SK-N-SH treated with all-trans-retinoic acid at 6 μM for 48 hours (cell line): ENCODE measurements at regions not wholly inside any gene's neighbourhood (a gene's known extent, or its start where the extent isn't known, plus 50 kb on each side); places are given as distances from the start of the nearest gene placed in this dataset.

ENCODE experiments used
- ATAC-seq: fragments of 200-7000 bp; cut with Tn5 transposase; 3 replicates; pipeline ENCODE4 v1.9.1; 2020; ENCODE audit warnings: mild to moderate bottlenecking, moderate library complexity
- ARNTL ChIP-seq: fragments of 450-650 bp; formaldehyde crosslinking; IDR thresholded peaks from 2 replicates; pipeline ENCODE4 v1.5.0; 2020; ENCODE audit warnings: low read depth, mild to moderate bottlenecking, moderate library complexity, borderline replicate concordance
- BACH2 ChIP-seq: fragments of 250-450 bp; sonication (Bioruptor Pico); IDR thresholded peaks from 2 replicates; pipeline ENCODE4 v1.9.0; 2021; ENCODE audit warnings: mild to moderate bottlenecking, borderline replicate concordance
- CREB5 ChIP-seq: fragments of 250-450 bp; sonication (Bioruptor Pico); IDR thresholded peaks from 2 replicates; pipeline ENCODE4 v1.5.1; 2020; ENCODE audit warnings: low read depth, mild to moderate bottlenecking, moderate library complexity
- CSDC2 ChIP-seq: fragments of 250-450 bp; sonication (Bioruptor Pico); IDR thresholded peaks from 2 replicates; pipeline ENCODE4 v1.5.0; 2020; ENCODE audit warnings: mild to moderate bottlenecking, moderate library complexity
- CSRNP3 ChIP-seq: fragments of 250-450 bp; sonication (Bioruptor Pico); IDR thresholded peaks from 2 replicates; pipeline ENCODE4 v1.5.1; 2021; ENCODE audit warnings: mild to moderate bottlenecking, moderate library complexity
- GLIS3 ChIP-seq: fragments of 250-450 bp; sonication (Bioruptor Pico); IDR thresholded peaks from 2 replicates; pipeline ENCODE4 v1.5.0; 2020; ENCODE audit warnings: mild to moderate bottlenecking, moderate library complexity
- ISL1 ChIP-seq: fragments of 250-450 bp; sonication (Bioruptor Pico); IDR thresholded peaks from 2 replicates; pipeline ENCODE4 v2.1.2; 2022; ENCODE audit warnings: mild to moderate bottlenecking, moderate library complexity
- OSR1 ChIP-seq: fragments of 250-450 bp; sonication (Bioruptor Pico); IDR thresholded peaks from 2 replicates; pipeline ENCODE4 v1.8.0; 2022; ENCODE audit warnings: moderate library complexity, mild to moderate bottlenecking, inconsistent platforms
- PATZ1 ChIP-seq: fragments of 250-450 bp; sonication (Bioruptor Pico); IDR thresholded peaks from 2 replicates; pipeline ENCODE4 v1.8.0; 2020; ENCODE audit warnings: mild to moderate bottlenecking, moderate library complexity, borderline replicate concordance
- PPARA ChIP-seq: fragments of 250-450 bp; sonication (Bioruptor Pico); IDR thresholded peaks from 2 replicates; pipeline ENCODE4 v1.5.0; 2020; ENCODE audit warnings: mild to moderate bottlenecking, borderline replicate concordance
- RARB ChIP-seq: fragments of 250-450 bp; sonication (Bioruptor Pico); IDR thresholded peaks from 2 replicates; pipeline ENCODE4 v1.8.0; 2021; ENCODE audit warnings: mild to moderate bottlenecking, moderate library complexity
- TCF4 ChIP-seq: fragments of 250-450 bp; sonication (Bioruptor Pico); IDR thresholded peaks from 2 replicates; pipeline ENCODE4 v1.8.0; 2021; ENCODE audit warnings: mild to moderate bottlenecking, moderate library complexity, borderline replicate concordance
- TOX ChIP-seq: fragments of 250-450 bp; sonication (Bioruptor Pico); IDR thresholded peaks from 2 replicates; pipeline ENCODE4 v1.8.0; 2021; ENCODE audit warnings: mild to moderate bottlenecking, moderate library complexity, borderline replicate concordance
- TSHZ2 ChIP-seq: fragments of 250-450 bp; sonication (Bioruptor Pico); IDR thresholded peaks from 2 replicates; pipeline ENCODE4 v1.5.0; 2020; ENCODE audit warnings: mild to moderate bottlenecking, moderate library complexity
- ZC3H10 ChIP-seq: fragments of 250-450 bp; sonication (Bioruptor Pico); IDR thresholded peaks from 2 replicates; pipeline ENCODE4 v1.5.1; 2021; ENCODE audit warnings: mild to moderate bottlenecking, moderate library complexity
- ZFP3 ChIP-seq: fragments of 250-450 bp; sonication (Bioruptor Pico); IDR thresholded peaks from 2 replicates; pipeline ENCODE4 v1.5.0; 2020; ENCODE audit warnings: mild to moderate bottlenecking, moderate library complexity
- ZFP30 ChIP-seq: fragments of 450-650 bp; formaldehyde crosslinking; IDR thresholded peaks from 2 replicates; pipeline ENCODE4 v1.5.0; 2022; ENCODE audit warnings: mild to moderate bottlenecking, moderate library complexity
- ZNF565 ChIP-seq: fragments of 450-650 bp; formaldehyde crosslinking; conservative IDR thresholded peaks from 2 replicates; pipeline ENCODE4 v1.5.0; 2020; ENCODE audit warnings: low read depth, mild to moderate bottlenecking, moderate library complexity
- ZNF70 ChIP-seq: fragments of 450-650 bp; formaldehyde crosslinking; IDR thresholded peaks from 2 replicates; pipeline ENCODE4 v1.5.0; 2020; ENCODE audit warnings: mild to moderate bottlenecking, moderate library complexity
- TF ChIP-seq, protein P1 (sequence below): fragments of 250-450 bp; sonication (Bioruptor Pico); IDR thresholded peaks from 2 replicates; pipeline ENCODE4 v1.8.0; 2021; ENCODE audit warnings: low read depth, mild to moderate bottlenecking, moderate library complexity, borderline replicate concordance

- TF ChIP-seq TSHZ2 (CRISPR knock-in tag) (no peak), ISL1 (no peak), CSDC2 (CRISPR knock-in tag) (no peak), BACH2 (CRISPR knock-in tag) (no peak), ZFP30 (CRISPR knock-in tag) (no peak), CSRNP3 (CRISPR knock-in tag) (no peak), OSR1 (CRISPR knock-in tag) (no peak), PPARA (CRISPR knock-in tag) (no peak), GLIS3 (CRISPR knock-in tag) (no peak), ZNF70 (CRISPR knock-in tag) (no peak), ARNTL (CRISPR knock-in tag) (no peak), CREB5 (CRISPR knock-in tag) (no peak)
- TF ChIP-seq, protein P1, sequence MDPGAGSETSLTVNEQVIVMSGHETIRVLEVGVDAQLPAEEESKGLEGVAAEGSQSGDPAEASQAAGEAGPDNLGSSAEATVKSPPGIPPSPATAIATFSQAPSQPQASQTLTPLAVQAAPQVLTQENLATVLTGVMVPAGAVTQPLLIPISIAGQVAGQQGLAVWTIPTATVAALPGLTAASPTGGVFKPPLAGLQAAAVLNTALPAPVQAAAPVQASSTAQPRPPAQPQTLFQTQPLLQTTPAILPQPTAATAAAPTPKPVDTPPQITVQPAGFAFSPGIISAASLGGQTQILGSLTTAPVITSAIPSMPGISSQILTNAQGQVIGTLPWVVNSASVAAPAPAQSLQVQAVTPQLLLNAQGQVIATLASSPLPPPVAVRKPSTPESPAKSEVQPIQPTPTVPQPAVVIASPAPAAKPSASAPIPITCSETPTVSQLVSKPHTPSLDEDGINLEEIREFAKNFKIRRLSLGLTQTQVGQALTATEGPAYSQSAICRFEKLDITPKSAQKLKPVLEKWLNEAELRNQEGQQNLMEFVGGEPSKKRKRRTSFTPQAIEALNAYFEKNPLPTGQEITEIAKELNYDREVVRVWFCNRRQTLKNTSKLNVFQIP (CRISPR knock-in tag) = no peak
- ATAC-seq = no peak
Observed at GRCh38 chrX:137926090-137926489, 360.2 kb downstream of the ZIC3 start.

DNA sequence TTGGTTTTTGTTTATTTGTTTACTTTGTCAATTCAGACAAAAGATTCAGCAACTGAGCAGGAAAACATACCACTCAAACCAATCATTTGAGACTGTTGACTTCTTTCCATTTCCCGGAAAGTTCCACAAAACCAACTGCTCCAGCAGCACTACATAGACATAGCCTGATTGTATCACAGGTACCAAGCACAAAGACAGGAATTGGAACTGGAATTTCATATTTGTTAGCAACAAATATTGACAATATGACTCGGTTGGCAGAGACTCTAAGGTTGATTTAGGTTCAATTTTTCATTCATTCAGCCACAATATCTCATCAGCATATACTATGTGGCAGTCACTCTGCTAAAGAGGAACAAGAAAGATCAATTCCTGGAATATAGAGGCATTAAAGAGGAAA, 364.0 kb downstream of the ZIC3 start:
- TF ChIP-seq ZNF70 (CRISPR knock-in tag) = no peak
- no peak for TF ChIP-seq ZC3H10 (CRISPR knock-in tag)
- TF ChIP-seq TOX = no peak
- TF ChIP-seq ZFP3 (CRISPR knock-in tag) = no peak
- no peak for TF ChIP-seq GLIS3 (CRISPR knock-in tag)
- TF ChIP-seq TCF4 (CRISPR knock-in tag) = no peak
- TF ChIP-seq ARNTL (CRISPR knock-in tag) = no peak
- TF ChIP-seq TSHZ2 (CRISPR knock-in tag) = no peak
- TF ChIP-seq PPARA (CRISPR knock-in tag) = no peak
- TF ChIP-seq, protein P1 (CRISPR knock-in tag) = no peak
- no peak for TF ChIP-seq ZFP30 (CRISPR knock-in tag)
- TF ChIP-seq OSR1 (CRISPR knock-in tag) = no peak
- TF ChIP-seq ISL1 = no peak
- TF ChIP-seq RARB (CRISPR knock-in tag) = no peak
- no peak for TF ChIP-seq PATZ1 (CRISPR knock-in tag)
- TF ChIP-seq ZNF565 (CRISPR knock-in tag) = no peak
- no peak for TF ChIP-seq CSRNP3 (CRISPR knock-in tag)
- TF ChIP-seq, all 23 proteins: peak for 0
- no peak for ATAC-seq
